ENCODE measurements at regions not wholly inside any gene's neighbourhood (a gene's known extent, or its start where the extent isn't known, plus 50 kb on each side); places are given as distances from the start of the nearest gene placed in this dataset.

GRCh38 chr2:234247453-234248180 is 197.1 kb downstream of the SPP2 start:
- H3K27ac ChIP-seq (replicated peaks), result no peak overlapping the region
- TF ChIP-seq, protein P1, sequence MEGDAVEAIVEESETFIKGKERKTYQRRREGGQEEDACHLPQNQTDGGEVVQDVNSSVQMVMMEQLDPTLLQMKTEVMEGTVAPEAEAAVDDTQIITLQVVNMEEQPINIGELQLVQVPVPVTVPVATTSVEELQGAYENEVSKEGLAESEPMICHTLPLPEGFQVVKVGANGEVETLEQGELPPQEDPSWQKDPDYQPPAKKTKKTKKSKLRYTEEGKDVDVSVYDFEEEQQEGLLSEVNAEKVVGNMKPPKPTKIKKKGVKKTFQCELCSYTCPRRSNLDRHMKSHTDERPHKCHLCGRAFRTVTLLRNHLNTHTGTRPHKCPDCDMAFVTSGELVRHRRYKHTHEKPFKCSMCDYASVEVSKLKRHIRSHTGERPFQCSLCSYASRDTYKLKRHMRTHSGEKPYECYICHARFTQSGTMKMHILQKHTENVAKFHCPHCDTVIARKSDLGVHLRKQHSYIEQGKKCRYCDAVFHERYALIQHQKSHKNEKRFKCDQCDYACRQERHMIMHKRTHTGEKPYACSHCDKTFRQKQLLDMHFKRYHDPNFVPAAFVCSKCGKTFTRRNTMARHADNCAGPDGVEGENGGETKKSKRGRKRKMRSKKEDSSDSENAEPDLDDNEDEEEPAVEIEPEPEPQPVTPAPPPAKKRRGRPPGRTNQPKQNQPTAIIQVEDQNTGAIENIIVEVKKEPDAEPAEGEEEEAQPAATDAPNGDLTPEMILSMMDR (IDR thresholded peaks at IDR 0.05; ENCODE audit: borderline replicate concordance), result no peak
- DNase-seq, result no peak

GRCh38 chr2:234245945-234246344 is 195.4 kb downstream of the SPP2 start:
- Histone ChIP-seq H3K4me1 (no peaks in the 10 kb centered on the region), H3K9me3 (replicated peaks) (no peaks in the 10 kb centered on the region), H3K27ac (replicated peaks) (no peak overlapping the region), H3K4me3 (no peak overlapping the region), H3K36me3 (no peaks in the 10 kb centered on the region), H3K27me3 (ENCODE audit: low read depth) (peaks cover 12% of the 10 kb centered on the region)
- DNase-seq, result no peak
- TF ChIP-seq, protein P1 (IDR thresholded peaks at IDR 0.05; ENCODE audit: borderline replicate concordance), result no peak
- intact Hi-C loops (cut with micrococcal nuclease), result no loop called here

More at GRCh38 chr2:234247453-234248180, 197.1 kb downstream of the SPP2 start:
- intact Hi-C loops (cut with micrococcal nuclease), result no loop called here
- no peaks in the 10 kb centered on the region for H3K4me1 ChIP-seq
- H3K36me3 ChIP-seq, result no peaks in the 10 kb centered on the region
- no peak overlapping the region for H3K4me3 ChIP-seq
- H3K27me3 ChIP-seq (ENCODE audit: low read depth), result peaks cover 25% of the 10 kb centered on the region
- no peaks in the 10 kb centered on the region for H3K9me3 ChIP-seq (replicated peaks)

DNA sequence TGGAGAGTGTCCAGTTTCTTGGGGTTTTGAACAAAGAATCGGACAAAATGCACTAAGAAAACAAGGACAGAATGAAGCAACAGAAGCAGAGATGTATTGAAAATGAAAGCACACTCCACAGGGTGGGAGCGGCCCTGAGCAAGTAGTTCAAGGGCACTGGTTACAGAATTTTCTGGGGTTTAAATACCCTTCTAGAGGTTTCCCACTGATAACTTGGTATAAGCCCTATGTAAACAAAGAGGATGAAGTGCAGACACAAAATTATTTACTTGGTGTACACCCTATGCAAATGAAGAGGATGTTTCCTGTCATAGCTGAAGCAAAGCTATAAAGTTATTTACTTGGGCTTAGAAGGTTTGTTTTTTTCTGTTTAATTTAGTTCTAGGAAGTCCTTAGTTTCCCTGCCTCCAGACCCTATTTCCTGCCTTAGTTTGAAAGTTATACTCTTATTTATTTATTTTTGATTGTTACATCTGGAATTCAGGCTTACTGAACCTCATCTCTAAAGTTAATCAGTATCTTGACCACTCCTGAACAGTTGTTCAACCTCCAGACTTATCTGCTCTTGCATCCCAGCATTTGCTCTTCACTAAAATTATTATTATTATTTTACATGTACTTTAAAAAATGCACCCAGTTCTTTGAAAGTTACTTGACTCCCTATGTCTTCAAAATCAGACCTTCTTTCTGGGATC is 193.5 kb downstream of the SPP2 start:
- Histone ChIP-seq H3K9me3 (replicated peaks) (peaks cover 10% of the 10 kb centered on the region), H3K27ac (replicated peaks) (no peak overlapping the region), H3K4me3 (no peak overlapping the region), H3K27me3 (ENCODE audit: low read depth) (peaks cover 14% of the 10 kb centered on the region), H3K4me1 (no peaks in the 10 kb centered on the region), H3K36me3 (no peaks in the 10 kb centered on the region)
- DNase-seq, result no peak
- intact Hi-C loops (cut with micrococcal nuclease), result no loop called here
- TF ChIP-seq, protein P1 (IDR thresholded peaks at IDR 0.05; ENCODE audit: borderline replicate concordance), result no peak

GRCh38 chr2:234242459-234242836 is 191.9 kb downstream of the SPP2 start:
- TF ChIP-seq, protein P1 (IDR thresholded peaks at IDR 0.05; ENCODE audit: borderline replicate concordance), result no peak
- H3K36me3 ChIP-seq, result no peaks in the 10 kb centered on the region
- intact Hi-C loops (cut with micrococcal nuclease), result no loop called here

GRCh38 chr2:234241656-234242458 is 191.4 kb downstream of the SPP2 start:
- Histone ChIP-seq H3K27me3 (ENCODE audit: low read depth) (peaks cover 14% of the 10 kb centered on the region), H3K9me3 (replicated peaks) (peaks cover 13% of the 10 kb centered on the region), H3K4me1 (no peaks in the 10 kb centered on the region), H3K4me3 (no peak overlapping the region), H3K36me3 (no peaks in the 10 kb centered on the region), H3K27ac (replicated peaks) (no peak overlapping the region)
- TF ChIP-seq, protein P1 (IDR thresholded peaks at IDR 0.05; ENCODE audit: borderline replicate concordance), result no peak
- no peak for DNase-seq
- intact Hi-C loops (cut with micrococcal nuclease), result no loop called here

More at GRCh38 chr2:234242459-234242836, 191.9 kb downstream of the SPP2 start:
- no peak overlapping the region for H3K27ac ChIP-seq (replicated peaks)
- no peak overlapping the region for H3K4me3 ChIP-seq
- DNase-seq, result no peak
- H3K9me3 ChIP-seq (replicated peaks), result peaks cover 13% of the 10 kb centered on the region
- H3K27me3 ChIP-seq (ENCODE audit: low read depth), result peaks cover 14% of the 10 kb centered on the region
- H3K4me1 ChIP-seq, result no peaks in the 10 kb centered on the region
